ENCODE measurements at regions not wholly inside any gene's neighbourhood (a gene's known extent, or its start where the extent isn't known, plus 50 kb on each side); places are given as distances from the start of the nearest gene placed in this dataset.
A peak's percentile ranks its signal among the peaks of the same experiment; 100 is the strongest.
"Not testable (repeated sequence)": the region's sequence is repeated elsewhere in the genome, so short reads cannot be mapped to it uniquely, and the experiment has no call there.

DNA sequence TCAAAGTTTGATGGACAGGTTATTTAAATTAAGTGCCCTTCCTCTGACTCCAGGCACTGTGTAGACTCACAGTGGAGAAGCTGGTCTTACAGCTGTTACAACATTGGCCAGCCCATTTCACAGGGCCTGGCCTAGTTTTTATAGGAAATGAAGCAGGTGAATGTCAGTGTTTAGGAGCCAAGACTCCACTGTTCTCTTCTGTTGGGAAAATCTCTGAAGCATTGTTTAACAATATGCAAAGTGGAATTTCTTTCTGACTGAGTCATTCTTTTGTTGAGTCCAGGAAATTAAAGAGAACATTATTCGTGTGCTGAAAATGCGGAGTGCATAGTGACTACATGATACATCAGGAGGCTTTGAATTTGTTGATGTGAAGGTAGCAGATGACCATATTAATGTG is 64.7 kb downstream of the ARRDC4 start:
- DNase-seq = no peak

DNA sequence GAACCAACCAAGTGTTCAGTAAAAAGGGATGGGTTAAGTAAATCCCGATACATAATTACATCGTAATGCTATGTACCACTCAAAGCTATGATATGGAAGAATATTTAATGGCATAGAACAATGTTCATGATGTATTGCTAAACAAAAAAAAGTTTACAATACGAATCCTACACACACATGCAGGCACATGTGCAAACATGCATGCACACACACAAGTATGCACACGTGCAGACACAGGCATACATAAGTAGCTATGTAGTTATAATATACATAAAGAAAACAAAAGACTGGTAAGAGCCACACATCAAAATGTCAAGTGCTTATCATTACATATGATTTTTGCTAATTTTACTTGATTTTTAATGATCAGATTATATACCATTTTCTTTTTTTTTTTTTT is 74.2 kb downstream of the ARRDC4 start:
- no peak for DNase-seq

DNA sequence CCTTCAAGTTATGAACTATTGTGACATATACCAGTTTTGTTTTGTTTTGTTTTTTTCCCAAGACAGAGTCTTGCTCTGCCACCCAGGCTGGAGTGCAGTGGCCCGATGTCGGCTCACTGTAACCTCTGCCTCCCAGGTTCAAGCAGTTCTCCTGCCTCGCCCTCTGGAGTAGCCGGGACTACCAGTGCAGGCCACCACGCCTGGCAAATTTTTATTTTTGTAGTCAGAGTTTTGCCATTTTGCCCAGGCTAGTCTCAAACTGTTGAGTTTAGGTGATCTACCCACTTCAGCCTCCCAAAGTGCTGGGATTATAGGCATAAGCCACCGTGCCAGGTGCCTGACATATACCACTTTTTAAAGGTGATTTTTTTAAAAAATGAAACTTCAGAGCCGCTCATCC is 74.6 kb downstream of the ARRDC4 start:
- DNase-seq = no peak

DNA sequence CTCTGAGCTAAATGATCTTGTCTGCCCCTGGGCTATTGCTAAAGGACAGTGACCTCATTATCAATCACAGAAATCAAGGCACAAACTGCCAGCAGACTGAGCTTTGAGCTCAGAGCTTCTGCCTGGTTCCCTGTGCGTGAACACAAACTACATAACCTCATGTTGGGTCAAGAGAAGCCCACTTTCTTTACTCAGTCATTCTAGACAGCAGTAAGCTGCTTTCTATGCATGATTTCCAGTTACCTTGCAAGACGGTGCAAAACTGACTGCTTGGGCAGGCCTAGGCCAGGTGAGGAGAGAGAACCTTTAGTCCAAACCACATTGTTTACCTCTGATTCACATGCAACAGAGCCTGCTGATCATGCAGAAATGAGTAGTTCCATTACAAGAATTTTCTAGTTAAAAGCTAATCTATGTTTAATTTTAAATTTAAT is 75.1 kb downstream of the ARRDC4 start:
- DNase-seq = no peak

DNA sequence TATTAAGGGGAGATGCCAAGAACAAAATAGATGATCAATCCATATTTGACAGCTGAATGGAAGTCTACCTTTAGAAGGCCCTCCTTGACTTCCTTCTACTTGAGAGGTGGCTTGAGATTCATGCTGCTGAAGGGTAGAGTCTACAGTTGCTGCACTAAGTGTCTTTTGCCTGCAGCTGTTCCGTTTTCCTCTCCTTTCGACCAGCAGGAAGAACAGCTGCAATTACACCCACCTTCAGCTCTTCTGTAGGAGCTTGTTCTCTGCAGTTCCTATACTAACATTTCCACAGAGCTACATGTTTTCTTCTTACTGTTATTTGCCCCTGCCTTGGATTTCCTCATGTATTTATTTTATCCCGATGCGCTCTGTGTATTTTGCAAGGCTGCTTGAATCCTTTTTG is 79.1 kb downstream of the ARRDC4 start:
- DNase-seq = no peak

DNA sequence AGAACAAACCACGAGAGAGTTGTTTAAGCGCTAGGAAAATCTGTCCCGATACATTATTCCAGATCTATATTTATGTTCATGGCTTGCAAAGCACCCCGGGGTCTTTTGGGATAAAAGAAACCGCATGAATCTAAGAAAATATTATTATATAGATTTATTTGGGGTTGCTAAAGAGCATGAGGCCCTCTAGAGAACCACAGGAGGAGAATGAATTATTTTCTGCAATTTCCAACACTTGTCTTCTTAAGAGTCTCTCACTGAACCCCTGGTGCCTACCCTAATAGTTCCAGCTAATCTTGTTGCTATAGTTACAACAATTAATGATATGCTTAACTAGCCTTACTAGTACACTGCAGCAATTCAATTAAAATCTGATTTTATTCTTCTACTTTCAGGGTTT is 79.6 kb downstream of the ARRDC4 start:
- DNase-seq = no peak

DNA sequence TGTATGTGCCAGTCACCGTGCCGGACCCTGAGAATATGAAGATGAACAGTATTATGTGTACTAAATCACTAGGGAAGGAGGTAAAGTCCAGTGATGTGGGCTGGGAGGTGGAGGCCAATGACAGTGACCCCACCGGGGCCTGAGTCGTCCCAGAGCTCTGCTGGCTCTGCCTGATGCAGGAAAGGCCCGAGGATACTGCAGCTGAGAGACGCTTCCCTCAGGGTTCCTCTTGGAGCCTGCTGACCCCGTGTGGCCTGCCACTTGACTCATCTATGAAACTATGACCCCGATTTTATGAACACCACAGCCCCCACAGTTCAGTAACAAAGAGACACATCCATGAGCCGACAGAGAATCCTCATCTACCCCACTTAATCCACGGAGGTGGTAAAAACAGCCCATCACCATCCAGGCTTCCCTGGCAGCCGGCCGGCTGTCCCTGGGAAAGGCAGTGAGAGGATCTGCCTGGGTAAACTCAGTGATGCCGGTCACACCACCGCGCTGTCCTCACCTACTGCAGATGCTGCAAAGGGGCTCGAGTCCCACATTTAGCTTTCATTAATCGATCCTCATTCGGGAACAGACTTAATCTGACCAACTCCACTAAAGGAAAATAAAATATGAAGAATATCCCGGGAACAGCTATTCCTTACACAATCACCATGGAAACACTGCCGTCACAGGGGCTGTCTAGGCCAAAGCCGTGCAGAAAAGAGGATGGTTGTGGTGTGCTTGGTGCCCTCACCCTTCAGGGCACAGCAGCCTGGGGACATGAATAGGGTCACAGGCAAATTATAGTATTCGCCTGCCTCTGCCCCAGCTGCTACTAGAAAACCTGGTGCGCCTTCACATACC is 82.9 kb downstream of the ARRDC4 start:
- DNase-seq = no peak

DNA sequence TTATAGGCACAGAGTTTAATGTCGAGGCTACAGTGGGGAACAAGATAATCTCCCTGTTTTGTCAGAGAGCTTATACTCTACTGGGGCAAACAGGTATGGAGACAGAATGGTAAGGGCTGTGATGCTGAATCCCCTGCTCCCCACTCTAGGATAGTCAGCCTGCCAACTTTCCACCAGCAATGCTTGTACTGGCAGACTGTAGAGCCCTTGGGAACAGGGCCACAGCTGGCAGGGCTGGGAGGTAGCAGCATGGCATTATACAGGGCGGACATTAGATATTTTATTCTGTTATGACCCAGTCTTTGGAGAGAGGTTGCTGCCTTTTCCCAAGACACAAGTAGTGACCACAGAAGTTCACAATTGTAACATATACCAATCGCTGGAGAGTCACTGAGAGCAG is 91.2 kb downstream of the ARRDC4 start:
- DNase-seq = no peak

DNA sequence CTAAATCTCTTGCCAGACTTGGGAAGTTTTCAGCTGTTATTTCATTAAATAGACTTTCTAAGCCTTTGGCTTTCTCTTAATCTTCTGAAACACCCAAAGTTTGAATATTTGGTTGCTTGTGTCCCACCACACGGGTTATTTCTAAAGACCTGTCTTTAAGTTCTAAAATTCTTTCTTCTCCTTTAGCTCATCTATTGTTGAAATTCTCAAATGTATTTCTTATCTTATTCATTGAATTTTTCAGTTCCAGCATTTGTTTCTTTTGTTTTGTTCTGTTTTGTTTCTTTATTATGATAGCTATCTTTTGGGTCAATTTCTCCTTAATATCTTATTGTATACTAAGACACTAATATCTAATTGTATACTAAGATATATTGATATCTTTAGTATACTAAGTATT is 97.0 kb downstream of the ARRDC4 start:
- DNase-seq = no peak

DNA sequence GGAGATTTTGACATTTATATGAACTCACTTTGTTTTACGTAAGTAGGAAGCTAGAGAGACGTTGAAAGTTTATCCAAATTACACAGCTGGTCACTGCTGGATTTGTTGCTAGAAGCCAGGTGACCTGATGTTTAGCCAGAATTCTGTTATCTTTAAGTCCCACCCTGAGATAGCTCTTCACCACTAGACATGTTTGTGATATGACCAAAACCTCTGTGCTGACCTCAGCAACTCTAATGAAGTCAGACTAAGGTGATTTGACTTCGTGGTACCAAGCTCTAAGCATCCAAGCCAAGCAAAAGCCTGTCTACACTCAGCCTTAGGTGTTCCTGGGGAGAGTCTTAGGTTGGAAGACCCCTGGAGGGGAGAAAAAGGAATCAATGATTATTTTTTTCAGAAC is 102.4 kb downstream of the ARRDC4 start:
- DNase-seq = no peak

DNA sequence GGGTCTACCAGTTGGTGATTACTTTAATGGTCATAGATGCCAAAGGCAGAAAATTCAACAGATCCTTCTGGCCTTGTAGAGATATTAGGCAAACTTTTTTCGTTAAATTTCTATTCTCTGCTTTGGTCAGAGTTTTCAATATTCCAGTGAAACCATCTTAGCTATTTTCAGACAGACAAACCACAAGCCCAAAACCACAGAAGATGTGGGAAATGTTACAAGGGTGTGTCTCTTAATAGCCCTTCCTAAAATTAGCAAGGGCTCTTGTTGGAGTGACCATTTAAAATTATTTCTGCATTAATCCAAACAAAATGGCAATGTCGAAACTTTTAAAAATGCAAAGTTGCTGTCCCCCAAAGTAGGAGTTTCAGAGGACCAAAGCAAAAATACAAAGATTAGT is 102.8 kb downstream of the ARRDC4 start:
- no peak for DNase-seq

DNA sequence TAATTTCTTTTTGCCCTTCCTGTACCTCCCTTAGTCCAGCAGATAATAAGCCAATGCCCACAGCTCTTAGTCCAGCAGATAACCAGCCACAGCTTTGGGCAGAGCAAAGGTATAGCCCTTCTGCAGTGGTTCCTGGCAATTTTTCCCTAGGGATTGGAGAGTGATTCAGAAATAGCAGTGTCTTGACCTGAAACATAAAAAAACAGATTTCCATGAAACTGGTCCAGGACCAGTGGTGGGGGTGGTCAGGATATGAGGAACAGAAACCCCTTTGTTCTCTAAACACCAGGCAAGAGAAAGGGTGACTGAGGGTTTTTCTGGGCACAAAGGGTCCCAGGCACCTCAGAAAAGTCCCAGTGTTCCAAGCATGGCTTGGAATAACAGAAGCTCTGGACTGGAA is 103.4 kb downstream of the ARRDC4 start:
- no peak for DNase-seq

DNA sequence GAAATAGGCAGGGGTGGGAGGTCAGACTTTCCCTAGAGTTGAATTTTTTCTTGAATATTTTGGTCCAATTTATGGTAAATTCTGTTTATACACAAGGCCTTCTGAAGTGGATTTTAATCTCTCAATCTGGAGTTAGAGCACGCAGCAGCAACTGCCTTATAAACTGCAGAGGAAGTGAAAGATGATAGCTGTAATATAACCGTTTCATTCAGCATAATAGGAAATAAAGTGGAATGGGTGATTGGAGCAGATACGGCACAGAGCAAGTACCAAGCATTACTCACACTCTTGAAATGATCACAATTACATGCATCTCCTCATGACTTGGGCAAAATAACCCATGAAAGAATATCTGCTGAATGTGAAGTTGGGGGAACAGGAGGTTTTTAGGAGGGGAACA is 106.8 kb downstream of the ARRDC4 start:
- DNase-seq = no peak

DNA sequence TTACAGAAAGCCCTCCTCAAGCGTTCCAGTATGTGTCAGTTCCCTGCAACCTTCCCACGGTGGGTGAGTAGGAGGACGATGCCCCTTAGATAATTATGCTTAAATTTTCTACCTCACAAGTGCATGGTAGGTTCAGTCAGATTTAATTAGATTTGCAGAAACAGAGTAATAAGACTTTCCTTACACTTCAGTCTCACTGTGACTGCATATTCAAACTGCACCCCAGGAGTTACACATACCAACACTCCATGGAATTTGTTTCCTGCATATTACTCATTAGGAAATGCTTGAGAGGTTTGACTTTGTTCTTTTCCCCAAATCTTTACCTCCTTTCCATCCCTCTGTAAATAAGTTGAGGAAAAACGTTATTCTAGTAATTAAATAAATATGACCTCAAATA is 108.8 kb downstream of the ARRDC4 start:
- no peak for DNase-seq

DNA sequence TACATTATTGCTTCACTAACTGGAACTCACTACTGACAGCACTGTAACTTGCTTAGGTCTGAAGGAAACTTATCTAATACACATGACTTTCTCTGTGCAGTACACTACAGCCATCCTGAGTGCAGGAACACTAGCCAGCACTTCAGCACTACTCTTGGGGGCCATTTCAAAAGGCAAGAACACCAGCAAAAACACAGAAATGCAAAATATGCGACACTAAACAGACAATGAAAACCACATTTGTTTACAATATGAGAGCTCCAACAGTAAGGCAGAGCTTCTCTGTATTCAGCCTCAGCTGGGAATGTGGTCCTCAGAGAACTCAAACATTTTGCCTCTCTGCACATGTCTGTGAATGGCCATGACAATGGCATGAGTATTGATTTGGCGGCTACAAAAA is 109.6 kb downstream of the ARRDC4 start:
- DNase-seq = no peak

DNA sequence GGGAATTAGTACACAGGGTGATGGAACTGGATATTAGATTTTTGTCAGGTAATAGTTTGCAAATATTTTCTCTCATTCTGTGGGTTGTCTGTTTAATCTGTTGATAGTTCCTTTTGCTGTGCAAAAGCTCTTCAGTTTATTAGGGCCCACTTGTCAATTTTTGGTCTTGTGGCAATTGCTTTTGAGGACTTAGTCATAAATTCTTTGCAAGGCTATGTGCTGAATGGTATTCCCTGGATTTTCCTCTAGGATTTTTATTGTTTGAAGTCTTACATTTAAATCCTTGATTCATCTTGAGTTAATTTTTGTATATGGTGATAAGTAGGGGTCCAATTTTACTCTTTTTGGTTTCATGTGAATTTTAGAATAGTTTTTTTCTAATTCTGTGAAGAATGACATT is 111.3 kb downstream of the ARRDC4 start:
- no peak for DNase-seq

DNA sequence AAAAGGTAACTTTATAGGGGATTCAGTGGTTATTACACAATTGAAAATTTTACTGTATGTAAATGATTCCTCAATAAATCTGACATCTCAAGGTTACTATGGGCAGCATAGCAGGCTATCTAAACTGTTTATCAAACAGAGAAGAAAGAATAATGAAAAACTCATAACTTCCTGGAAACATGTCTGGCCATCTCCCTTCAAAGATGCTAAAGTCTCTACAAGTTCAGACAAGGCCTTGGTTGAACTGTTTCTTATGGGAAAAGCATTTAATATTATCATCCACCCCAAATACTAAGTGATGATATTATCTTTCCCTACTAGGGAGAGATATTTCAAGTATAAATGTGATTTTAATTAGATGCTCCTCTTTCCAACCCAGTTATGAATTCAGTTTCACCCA is 114.9 kb downstream of the ARRDC4 start:
- DNase-seq = no peak

DNA sequence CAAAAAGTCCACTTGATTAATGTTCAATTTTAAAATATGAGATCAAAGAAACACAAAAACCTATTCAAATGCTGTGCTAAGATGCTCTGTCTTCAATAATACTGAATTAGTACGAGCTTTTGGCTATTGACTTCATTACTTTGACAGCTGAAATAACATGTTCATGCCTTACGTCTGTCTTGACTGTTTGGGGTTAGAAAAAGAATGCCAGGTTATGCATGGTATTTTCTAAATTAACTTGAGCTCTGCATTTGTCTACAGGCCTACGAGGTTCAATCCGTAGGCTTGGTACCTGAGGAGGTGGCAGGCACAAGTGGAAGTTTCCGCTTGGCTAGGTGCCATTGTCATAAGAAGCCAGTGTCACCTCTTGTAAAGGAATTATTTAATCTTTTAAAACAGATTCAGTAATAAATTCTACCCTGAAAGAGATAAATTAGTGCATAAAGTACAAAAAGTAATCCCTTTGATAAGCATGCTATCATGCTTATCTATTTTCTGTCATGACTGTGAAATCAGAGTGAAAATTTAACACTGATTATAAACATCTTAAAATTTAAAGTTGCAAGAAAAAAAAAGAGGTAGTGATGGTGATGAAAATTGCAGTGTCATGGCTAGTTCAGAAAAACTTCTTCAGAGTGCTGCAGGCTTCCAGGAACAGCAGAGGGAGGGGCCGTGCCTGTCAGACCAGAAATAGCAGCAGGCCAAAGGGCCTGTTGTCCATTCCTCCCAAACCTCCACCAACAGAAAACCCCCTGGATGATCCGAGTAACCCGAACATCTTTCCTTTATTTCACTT is 115.7 kb downstream of the ARRDC4 start:
- no peak for DNase-seq

DNA sequence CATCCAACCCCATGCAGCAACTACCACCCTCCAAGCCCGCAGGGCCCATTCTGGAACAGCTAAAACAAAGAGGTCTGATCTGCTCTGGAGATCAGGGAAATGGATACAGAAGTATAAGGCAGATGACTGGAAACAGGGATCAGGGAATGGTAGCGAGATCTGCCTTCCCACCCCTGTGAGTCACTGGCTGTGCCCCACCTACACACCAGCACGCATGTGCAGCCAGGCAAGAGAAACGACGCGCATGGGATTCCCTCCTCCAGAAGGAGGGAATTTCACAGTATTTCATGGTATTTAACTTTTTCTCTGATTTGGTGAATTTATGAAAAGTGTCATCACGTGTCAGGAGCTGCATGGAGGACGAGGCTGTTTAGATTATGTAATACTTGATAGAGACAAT is 116.7 kb downstream of the ARRDC4 start:
- DNase-seq = no peak

DNA sequence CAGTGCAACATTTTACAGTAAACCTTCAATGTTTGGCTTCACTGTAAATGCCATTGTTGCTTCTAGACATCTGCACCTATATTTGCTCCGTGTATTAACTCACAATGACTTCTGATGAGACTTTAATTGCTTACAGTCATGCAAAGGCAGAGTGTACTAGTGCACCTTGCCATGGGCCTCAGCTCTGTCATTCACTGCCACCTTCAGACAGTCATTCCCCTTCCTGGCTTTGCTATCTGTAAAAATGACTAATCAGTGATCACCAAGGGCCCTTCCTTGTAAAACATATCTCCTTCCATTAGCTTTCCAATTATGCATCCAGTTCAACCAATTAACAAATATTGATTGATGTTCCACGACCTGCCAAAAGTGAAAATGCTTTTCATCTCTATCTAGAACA is 120.3 kb downstream of the ARRDC4 start:
- no peak for DNase-seq

DNA sequence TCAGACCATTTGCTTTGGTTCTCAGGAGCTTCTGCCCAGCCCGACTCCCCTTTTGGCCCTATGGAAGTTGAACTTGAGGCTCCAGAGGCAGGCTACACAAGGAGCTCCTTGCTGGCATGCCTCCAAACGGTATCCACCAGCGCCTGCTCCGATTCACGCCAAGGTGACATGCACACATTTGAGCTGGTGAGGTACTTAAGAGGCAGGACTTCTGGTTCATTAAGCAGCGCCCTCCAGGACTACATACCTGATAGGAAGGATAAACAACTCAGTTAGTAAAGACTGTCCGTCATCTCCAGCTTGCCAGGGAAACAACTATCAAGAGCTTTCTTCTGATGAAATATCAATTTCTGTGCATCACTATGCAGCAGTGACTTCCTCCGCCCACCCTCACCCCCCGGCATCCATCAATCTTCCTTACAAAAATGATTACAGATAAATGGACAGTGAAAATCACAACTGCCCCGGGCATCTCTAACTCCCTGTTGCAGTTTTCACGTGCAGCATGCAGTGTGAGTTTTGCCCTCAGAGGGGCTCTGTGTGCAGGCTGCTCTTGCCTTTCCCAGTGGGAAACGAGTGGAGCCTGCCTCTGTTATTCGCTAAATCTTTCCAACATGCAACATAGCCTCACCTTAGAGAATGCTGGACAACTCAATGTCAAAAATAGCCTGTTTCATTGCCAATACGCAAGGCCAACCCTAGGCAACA is 122.9 kb downstream of the ARRDC4 start:
- no peak for DNase-seq

DNA sequence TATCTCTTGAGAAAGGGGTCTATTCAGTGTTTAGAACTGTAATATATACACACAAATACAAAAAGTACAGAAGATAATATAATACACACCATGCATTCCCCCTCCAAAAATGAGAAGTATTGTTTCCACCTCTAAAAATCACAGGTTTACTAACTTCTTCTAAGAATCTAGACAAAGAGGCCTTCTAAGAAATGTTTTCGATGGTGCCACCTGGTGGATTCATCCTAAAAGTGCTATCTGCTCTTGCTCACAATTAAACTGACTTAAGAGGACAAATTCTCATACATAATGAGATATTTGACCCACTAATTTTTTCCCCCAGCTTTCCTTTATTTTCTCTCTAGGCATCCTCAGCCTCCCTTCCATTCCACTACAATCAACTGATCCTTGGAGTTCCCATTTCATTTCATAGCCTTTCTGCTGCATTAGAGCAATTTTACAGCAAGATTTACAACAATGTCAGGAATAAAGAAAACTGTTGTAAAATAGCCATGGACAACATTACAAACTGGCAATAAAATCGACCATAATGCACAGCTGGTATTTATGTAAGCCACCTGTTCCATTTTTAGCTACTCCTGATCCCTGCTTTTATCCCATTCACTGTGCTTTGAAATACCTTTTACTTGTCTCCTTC is 124.6 kb downstream of the ARRDC4 start:
- DNase-seq = peak; percentile 53

DNA sequence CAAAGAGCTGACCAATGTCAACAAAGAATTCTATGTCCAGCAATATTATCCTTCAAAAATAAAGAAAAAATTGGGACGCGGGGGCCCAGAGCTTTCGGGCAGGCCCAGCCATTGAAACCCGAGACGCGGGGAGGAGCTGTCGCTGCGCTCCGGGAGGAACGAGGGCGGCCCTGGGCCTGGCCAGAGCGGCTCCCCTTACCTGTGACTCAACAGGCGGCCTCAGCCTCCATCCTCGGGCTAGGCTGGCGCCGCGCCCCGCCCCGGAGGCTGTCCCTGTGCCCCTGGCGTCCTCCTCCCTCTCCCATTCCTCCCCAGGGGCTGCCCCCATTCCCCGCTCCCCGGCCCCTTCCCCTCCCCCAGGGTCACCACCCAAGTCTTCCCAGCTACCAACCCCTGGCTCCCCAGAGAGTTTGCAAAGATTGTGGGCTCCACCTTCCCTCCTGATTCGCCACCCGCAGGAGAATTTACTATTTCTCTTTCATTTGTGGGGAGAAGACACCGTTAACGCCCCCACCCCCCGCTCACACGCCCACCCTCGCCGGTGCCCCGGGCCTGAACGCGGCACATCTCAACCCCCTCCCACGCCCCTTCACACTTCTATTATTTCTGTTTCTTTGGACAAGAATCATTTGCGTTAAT is 127.9 kb downstream of the ARRDC4 start:
- not testable (repeated sequence) for DNase-seq
